IPS-NIHi11 (cell line): ENCODE measurements at regions not wholly inside any gene's neighbourhood (a gene's known extent, or its start where the extent isn't known, plus 50 kb on each side); places are given as distances from the start of the nearest gene placed in this dataset.
"Not testable (repeated sequence)": the region's sequence is repeated elsewhere in the genome, so short reads cannot be mapped to it uniquely, and the experiment has no call there.

ENCODE experiments used
- DNase-seq: peaks from one replicate; pipeline ENCODE4 v3.0.0; 2012; ENCODE audit warnings: mixed read lengths, low spot score

DNA sequence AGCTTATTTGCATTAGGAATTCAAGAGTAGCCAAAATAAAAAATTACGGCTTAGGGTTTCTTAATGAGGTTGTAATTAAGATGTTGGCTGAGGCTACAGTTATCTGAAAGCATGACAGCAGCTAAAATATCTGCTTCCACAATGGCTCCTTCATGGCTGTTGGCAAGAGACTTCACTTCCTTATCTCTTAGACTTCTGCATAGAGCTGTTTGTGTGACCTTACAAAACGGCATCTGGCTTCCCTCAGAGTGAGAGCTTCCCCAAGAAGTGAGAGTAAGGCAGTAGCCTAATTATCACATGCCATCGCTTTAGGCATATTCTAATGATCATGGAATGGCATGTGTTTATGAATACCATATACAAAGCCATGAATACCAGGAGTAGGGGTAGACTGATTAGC is 57.6 kb downstream of the CCDC59 start:
- DNase-seq: no peak

DNA sequence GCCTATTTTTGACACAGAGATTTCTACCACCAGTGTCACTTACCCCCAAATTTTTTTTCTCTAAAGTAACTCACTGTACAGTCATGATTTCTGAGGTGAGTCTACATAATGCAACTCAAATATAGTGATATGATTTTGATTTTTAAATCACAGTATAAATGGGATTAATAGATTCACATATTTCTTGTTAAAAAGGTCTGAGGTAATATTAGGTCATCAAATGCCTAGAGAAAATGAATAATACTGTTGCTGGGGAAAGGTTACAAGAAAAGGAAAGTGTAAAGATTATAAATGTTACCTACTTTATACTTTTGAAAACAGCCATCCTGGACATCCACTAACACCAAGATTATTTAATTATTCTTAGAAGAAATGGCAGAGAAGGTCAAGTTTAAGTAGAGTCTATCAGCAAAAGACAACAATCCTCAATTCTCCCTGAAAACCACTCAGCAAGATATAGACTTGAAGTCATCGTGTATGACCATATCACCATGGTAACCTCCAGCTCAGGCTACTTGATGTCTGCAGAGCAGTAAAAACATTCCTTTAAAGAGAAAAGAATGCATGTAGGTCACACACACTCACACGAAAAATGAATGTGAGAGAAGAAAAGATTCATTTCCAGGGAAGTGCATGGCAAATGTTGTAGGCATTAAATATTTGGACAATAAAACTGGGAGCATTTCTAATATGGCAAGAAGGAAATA is 58.7 kb downstream of the CCDC59 start:
- peak; percentile 7 for DNase-seq

DNA sequence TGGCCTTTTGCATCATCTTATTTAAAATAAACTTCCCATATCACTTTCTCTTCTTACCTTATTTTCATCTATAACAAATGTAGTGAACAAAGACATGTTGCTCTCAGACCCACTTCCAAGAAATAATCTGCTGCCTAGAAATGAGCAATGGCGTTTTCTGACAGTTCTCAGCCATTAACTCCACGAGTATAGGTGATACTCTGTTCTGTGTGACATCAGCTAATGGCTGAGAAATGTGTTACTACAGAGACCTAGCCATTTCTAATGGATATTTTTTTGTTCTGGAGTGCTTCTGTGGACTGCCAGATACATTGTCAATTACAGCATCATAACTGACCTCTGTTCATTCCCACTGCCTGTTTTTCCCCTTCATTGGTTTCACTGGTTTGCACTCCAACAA is 67.8 kb downstream of the CCDC59 start:
- DNase-seq: no peak

DNA sequence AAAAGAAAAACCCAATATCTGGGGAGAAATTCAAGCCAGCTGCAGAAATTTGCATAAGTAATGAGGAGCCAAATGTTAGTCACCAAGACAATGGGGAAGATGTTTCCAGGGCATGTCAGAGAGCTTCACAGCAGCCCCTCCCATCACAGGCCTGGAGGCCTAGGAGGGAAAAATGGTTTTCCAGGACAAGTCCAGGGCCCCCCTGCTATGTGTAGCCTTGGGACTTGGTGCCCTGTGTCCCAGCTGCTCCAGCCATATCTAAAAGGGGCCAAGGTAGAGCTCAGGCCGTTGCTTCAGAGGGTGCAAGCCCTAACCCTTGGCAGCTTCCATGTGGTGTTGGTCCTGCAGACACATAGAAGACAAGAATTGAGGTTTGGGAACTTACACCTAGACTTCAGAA is 76.9 kb downstream of the CCDC59 start:
- not testable (repeated sequence) for DNase-seq

DNA sequence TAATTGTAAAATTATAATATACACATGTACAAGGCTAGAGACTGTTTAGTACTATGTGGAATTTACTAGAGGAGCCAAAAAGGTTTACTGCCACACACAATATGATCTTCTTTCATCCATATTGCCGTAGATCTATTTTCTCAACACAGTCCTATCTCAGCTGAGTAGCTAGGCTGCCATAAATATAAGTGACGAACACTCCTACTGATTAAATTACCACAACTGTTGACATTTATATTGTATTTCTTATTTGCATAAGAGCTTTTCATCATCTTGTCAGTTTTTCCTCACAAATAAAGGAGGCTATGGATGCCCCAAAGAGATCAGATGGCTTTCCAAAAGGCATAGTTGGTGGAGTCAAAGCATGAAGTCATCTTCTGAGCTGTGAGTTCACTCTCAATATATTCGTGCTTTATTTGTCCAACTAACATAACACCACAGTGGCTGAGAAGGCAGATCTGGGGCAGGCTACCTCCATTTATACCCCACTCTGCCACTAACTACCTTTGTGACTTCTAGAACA is 78.6 kb downstream of the CCDC59 start:
- DNase-seq: no peak

DNA sequence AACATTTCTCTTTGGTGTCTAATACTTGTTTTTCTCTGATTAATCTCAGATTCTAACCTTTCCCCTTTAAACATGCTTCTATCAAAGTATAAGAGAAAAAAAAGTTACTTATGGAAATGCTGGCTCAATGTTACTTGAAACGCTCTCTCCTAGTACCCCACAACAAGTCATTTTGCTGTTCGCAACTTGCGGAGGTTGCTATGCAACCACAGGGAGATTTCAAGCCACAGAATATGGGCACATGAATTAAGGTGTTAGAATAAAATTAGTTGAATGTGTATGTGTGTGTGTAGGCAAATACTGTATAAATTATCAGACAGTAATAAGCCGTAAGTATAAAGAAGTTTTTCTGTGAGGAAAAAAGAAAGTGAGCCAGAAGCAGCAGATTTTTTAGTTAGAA is 80.6 kb downstream of the CCDC59 start:
- no peak for DNase-seq

DNA sequence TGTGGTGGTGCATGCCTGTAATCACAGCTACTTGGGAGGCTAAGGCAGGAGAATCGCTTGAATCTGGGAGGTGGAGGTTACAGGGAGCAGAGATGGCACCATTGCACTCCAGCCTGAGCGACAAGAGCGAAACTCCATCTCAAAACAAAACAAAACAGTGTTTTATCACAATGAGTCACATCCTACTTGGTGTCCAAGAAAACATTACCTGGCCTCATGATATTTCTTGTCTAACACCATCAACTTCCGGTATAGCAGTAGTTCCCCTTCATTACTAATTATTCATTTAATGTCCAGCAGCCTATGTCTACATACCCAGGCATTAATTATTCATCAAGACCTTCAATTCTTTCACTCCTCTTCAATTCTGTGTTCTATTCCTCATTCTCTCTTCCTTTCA is 115.5 kb downstream of the CCDC59 start:
- no peak for DNase-seq

DNA sequence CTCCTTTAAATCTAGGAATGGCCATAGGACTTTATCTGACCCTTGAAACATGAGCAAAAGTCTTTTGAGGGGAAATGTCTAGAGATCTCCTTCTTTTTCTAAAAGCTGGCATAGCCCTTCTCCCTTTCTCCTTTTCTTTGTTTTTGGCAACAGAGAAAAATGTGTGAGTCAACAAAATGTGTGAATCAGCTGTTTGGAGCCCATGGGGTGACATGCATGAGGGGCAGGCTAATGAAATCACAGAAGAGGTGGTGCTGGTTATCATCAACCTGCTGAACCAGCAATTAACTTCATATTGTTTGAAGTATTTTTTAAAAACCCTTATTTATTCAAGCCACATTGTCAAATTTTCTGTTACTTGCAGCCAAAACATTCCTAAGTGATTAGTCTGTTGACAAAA is 132.3 kb downstream of the CCDC59 start:
- no peak for DNase-seq

DNA sequence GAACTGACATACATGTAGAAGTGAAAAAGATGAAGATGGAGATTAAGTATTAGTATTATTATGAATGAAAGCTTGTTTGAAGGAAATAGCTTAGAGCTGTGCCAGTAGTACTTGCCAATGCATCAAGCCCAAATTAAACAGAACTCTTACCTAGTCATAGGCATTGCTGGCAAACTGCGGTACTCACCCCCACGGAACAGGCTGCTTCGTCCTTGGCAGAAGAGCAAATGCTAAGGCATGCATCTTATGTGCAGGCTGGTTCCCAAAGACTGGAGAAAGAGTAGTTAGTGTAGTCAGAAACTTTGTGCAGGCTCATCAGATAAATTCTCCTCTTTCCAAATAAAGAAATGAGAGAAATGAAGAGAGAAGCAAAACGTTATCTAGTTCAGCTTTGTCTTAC is 134.8 kb downstream of the CCDC59 start:
- no peak for DNase-seq

DNA sequence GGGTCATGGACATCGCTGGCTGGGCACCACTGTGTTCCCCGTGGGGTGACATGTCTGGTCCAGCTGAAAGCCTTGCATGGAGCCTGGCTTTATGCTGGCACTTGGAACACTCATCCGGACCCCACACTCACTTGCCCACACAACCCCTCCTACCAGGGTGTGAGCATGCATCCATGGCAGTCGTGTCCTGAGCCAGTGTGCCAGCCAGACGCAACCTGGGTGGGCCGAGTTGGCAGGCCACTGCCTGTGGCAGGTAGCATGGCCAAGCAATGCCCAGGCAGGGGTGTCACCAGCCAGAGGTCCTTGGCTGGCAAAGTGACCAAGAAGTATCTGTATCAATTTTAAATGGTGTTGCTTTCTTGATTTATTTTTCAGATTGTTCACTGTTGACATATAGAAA is 141.7 kb downstream of the CCDC59 start:
- no peak for DNase-seq

DNA sequence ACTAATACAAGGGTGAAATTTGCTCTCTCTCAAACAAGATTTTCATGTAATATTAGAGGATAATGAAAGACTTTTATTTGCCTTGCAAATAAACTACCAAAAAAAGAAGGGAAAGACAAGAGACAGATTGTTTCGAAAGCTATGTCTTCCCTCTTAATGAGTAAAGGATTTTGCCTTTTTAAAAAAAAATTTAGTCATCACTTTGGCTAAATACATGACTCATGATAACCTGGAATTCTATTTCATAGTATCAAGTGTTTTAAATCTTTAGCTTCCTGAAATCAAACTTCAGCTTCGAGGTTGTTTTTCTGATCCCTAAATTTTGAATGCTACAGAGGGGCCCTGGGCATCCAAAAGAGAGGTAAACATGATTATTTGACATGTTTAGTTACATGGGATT is 144.4 kb downstream of the CCDC59 start:
- no peak for DNase-seq

DNA sequence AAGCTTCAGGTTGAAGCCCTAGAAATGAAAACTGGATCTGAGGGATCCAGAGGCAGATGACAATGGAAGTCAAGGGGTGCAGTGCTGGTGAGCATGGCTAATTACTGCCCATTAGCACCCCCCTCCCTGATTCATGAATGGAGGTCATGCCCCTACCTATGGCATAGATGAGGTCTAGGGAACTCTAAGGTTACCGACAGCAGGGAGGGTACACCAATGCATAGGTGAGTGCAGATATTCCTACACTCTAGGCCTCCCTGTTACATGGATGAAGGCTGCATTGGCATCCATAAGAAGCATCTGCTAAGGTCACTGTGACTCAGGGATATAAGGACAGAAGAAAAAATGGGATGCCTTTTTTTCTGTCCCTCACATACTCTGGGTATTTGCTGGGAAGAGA is 147.3 kb downstream of the CCDC59 start:
- DNase-seq: no peak

DNA sequence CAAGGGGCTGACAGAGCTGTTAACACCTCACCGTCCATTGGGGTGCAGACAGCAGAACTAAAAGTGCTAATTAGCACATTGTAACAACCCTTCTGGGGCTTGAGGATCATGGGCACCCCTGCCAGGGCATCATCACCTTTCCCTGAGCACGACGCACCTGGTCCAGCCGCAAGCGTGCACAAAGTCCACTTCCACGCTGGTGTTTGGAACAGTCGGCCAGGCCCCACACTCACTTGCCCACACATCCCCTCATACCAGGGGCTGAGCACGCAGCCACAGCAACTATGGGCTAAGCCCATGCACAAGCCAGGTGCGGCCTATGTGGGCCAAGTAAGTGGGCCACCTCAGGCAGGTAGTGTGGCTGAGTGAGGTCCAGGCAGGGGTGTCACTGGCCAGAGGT is 148.7 kb downstream of the CCDC59 start:
- DNase-seq: no peak

DNA sequence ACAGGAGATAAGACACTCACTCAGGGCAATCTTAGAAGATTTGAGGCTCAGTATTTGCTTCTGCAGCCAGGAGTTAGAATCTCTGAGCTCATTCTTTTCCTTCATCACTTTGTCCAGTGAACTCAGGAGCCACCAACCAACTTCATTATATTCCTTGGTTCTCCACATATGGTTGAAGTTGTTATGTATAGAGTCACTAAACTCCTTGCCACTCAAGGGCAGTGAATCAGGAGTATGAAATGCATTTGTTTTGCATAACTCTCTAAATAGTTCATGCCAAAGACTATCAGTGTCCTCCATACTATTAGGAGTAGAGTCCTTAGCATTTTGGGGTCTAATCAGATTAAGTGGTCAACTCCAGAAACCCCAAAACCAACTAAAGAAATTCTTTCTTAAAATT is 150.6 kb downstream of the CCDC59 start:
- no peak for DNase-seq

DNA sequence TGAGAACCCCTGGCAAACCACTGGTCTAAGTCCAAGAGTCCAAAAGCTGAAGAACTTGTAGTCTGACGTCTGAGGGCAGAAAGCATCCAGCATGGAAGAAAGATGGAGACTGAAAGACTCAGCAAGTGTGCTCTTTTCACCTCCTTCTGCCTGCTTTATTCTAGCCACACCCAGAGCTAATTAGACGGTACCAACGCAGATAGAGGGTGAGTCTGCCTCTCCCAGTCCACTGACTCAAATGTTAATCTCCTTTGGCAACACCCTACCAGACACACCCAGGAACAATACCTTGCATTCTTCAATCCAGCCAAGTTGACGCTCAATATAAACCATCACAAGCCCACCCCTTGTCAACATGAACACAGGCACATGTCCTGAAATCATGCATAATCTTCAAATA is 155.1 kb downstream of the CCDC59 start:
- no peak for DNase-seq

DNA sequence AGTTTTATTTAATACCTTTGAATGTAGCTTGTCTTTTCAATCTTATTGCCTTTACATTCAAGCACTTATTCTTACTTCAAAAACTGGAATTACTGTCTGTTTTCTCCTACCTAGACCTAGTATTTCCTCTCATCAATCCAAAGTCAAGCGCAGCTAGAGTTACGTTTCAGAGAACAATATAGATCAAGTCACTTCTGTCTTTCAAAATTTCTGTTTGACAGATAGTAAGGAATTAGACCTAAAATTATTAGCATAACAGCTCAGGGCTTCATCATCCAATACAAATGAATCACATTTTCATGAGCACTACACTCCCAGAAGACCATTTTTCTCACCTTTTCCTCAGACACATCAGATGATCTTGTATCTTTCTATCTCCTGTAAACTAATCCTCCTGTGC is 170.6 kb downstream of the CCDC59 start:
- DNase-seq: no peak

DNA sequence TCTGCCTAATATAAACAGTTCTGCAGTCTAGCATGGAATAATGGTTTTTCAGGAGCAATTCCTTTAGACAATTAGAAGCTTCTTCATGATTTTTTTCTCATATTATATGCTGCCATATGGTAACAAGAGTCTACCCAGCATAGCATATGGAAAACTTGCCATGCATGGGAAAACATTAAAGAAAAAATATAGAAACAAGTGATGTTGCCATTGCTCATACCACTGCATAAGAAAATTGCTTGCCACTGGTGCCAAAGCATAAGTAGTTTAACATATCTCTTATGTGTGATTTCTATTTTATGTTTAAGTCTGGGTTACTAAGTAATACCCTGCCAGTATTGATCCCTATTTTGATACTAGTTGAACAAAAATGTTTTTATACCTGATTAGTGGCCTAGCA is 171.2 kb downstream of the CCDC59 start:
- no peak for DNase-seq

DNA sequence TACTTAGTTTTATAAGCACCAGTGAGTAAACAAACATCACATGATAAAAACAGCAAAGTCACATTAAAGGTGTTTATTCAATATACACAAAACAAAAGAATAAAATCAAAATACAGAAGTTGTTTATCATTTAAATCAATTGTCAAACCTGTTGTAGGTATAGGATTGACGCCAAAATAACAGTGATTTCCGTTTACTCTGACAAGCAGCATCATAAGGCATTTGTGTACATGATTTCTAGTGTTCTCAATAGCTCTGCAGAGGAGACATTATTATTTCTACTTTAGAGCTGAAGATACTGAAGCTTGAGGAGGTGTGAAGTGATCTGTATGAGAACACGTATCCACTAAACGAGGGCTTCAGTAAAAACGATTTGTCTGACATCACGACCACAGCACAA is 171.9 kb downstream of the CCDC59 start:
- DNase-seq: no peak

DNA sequence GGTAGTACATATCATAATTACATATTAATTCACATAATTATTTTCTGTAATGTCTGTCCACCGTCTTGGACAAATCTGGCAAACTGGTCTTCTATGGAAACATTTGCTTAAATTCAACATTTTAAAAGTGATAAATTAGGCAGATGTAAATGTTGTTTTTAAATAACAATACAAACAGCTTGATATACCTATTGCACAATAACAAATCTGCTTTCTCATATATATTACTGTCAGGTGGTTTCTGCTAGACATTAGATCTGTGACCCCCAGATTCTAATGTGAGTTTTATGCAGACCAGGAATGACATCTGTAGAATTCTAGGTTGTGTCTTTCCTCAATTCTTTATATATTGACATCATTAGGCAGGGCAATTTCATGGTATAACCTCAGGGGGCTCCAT is 173.3 kb downstream of the CCDC59 start:
- DNase-seq: no peak

DNA sequence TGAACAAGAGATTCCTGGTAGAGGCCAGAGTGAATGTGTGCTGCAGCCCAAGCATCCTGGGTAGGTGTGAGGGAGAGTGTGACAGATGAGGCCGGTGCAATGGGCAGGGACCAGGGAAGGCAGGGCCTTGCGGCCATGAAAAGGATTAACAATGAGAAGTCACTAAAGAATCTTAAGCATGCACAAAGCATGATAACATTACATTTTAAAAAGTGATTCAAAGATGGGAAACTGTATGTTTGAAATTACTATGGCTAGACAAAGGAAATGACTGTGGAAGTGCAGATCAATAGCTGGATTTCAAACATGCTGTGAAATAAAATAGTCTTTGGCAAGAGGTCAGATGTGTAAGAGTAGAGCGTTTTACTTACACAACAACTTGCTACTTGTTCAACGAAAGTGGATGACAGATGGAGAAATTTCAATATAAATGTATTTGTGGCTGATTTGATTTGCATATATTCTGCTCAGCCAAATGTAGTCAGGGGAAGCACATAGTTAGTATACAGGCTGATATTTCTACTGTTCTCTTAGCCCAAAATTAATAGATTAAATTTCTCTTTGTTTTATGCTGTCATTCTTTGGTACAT is 175.5 kb downstream of the CCDC59 start:
- no peak for DNase-seq

DNA sequence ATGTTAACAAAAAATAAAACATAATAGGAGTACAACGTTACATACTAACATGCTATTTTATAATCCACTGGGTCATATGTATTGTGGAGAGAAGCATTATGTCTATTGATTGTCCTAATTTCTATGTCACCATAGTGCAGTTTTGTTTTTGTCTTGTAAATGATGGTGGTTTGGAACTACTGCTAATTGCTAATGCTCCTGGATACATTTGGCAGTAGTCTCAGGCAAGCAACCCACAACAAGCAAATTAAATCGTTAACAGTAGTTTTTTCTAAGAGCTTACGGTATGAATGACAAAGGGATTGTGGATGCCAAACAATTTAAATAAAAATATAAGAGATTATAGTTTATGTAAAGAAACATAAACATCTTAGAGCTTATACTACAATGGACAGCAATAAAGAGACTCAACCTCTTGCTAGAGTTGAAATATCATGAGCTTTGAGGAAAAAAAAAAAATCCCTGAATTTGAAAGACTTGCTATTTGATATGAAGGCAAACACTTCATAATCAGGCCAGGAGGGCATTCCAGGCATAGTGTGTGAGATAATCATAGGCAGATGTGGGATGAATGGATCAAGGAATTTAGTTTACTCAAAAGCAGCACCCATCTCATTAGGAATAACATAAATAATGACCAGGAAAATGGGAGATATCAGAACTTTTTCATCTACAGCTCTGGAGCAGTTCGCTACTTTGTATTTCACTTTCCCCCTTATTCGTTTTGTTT is 181.3 kb downstream of the CCDC59 start:
- no peak for DNase-seq

DNA sequence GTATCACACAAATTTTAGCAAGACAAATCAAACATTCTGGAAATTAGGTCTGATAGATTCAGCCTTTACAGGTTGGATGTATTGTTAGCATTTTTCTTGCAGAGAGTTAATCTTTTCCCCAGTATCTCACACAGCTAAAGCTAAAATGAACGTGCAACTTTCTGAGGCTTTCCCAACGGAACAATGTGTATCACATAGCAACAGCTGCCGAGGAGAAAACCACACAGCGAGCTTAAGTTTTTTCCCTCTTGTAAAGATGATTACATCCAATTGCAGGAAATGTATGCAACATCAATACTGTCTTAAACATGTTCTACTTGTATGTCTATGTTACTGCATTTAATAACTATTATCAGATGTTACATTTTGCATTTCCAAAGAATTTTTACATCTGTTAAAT is 182.2 kb downstream of the CCDC59 start:
- no peak for DNase-seq

DNA sequence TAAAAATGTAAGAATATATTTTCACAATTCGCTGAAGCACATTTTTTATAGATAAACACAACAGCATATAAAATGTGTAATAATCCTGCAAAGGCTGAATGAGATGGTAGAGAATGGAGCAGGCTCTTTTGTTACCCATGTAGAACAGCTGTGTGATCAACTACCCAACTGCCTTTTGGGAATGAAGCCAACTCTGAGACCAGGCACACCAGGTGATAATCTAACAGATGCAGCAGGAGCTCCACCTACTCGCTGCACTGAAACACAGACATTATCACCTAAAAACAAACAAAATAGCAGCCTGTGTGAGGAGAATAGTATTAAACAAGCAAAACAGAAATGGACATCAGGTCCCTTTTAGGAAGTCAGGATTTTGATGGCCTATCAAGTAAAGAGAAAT is 183.3 kb downstream of the CCDC59 start:
- DNase-seq: no peak
